ENCODE measurements at regions not wholly inside any gene's neighbourhood (a gene's known extent, or its start where the extent isn't known, plus 50 kb on each side); places are given as distances from the start of the nearest gene placed in this dataset.

- no peaks in the 10 kb centered on the region for H3K4me1 ChIP-seq (ENCODE audit: control insufficient read depth, insufficient read depth, low read depth, low read length)
- H3K36me3 ChIP-seq (ENCODE audit: control insufficient read depth in 1 of 2, insufficient read depth in 2 of 2, low read depth in 1 of 2, low read length in 2 of 2) = no peaks in the 10 kb centered on the region
- H3K4me3 ChIP-seq (ENCODE audit: insufficient read depth in 1 of 2, low read depth in 1 of 2, low read length in 2 of 2) = no peak overlapping the region
- no peak overlapping the region for H3K14ac ChIP-seq (ENCODE audit: low read length in 2 of 2)
- H3K9me3 ChIP-seq (ENCODE audit: control insufficient read depth, low read length) = no peaks in the 10 kb centered on the region
- no peak overlapping the region for H2BK15ac ChIP-seq (ENCODE audit: low read depth, poor library complexity, severe bottlenecking)
- no peaks in the 10 kb centered on the region for H3K27me3 ChIP-seq (ENCODE audit: control insufficient read depth in 1 of 2, insufficient read depth in 1 of 2, low read length in 2 of 2)
- no peaks in the 10 kb centered on the region for H3K79me1 ChIP-seq (replicated peaks; ENCODE audit: low read length, poor library complexity, severe bottlenecking)
- H2BK5ac ChIP-seq (ENCODE audit: low read depth, low read length, poor library complexity, severe bottlenecking) = no peak overlapping the region
- no peak overlapping the region for H3K4me2 ChIP-seq (ENCODE audit: low read length, poor library complexity, severe bottlenecking)
- no peak overlapping the region for H2AK5ac ChIP-seq (ENCODE audit: low read length, severe bottlenecking)
- no peak overlapping the region for H3K18ac ChIP-seq (ENCODE audit: low read depth in 1 of 2, low read length in 2 of 2)
- no peak overlapping the region for H2BK120ac ChIP-seq (ENCODE audit: low read depth, low read length)
- WGBS = 70% methylated on average over 6 of the region's 6 CpGs
- H3K27ac ChIP-seq (ENCODE audit: low read length, poor library complexity, severe bottlenecking) = no peak overlapping the region
- no peak overlapping the region for H3K23ac ChIP-seq (ENCODE audit: low read length in 2 of 2)
- H3K9ac ChIP-seq (ENCODE audit: low read length) = no peak overlapping the region
- DNase-seq = no peak
- H4K8ac ChIP-seq (ENCODE audit: low read length) = no peak overlapping the region
- H3K4ac ChIP-seq (ENCODE audit: low read depth in 1 of 2, low read length in 2 of 2) = no peak overlapping the region
- H4K91ac ChIP-seq (ENCODE audit: low read length) = no peak overlapping the region
- no peak overlapping the region for H2BK12ac ChIP-seq (ENCODE audit: low read length in 2 of 2)
- H2AFZ ChIP-seq (ENCODE audit: low read depth, low read length) = no peak overlapping the region
Observed at GRCh38 chr6:14695579-14695978, 550.3 kb upstream of the JARID2 start.

GRCh38 chr6:14696367-14696766 lies 549.5 kb upstream of the JARID2 start:
- Histone ChIP-seq H2BK12ac (ENCODE audit: low read length in 2 of 2) (no peak overlapping the region), H3K79me1 (replicated peaks; ENCODE audit: low read length, poor library complexity, severe bottlenecking) (no peaks in the 10 kb centered on the region), H3K14ac (ENCODE audit: low read length in 2 of 2) (no peak overlapping the region), H2BK15ac (ENCODE audit: low read depth, poor library complexity, severe bottlenecking) (no peak overlapping the region), H3K36me3 (ENCODE audit: control insufficient read depth in 1 of 2, insufficient read depth in 2 of 2, low read depth in 1 of 2, low read length in 2 of 2) (no peaks in the 10 kb centered on the region), H3K18ac (ENCODE audit: low read depth in 1 of 2, low read length in 2 of 2) (no peak overlapping the region), H3K4me1 (ENCODE audit: control insufficient read depth, insufficient read depth, low read depth, low read length) (no peaks in the 10 kb centered on the region), H3K9ac (ENCODE audit: low read length) (no peak overlapping the region), H3K4me3 (ENCODE audit: insufficient read depth in 1 of 2, low read depth in 1 of 2, low read length in 2 of 2) (no peak overlapping the region), H3K4me2 (ENCODE audit: low read length, poor library complexity, severe bottlenecking) (no peak overlapping the region), H4K91ac (ENCODE audit: low read length) (no peak overlapping the region), H2BK120ac (ENCODE audit: low read depth, low read length) (no peak overlapping the region), H2AFZ (ENCODE audit: low read depth, low read length) (no peak overlapping the region), H4K8ac (ENCODE audit: low read length) (no peak overlapping the region), H3K9me3 (ENCODE audit: control insufficient read depth, low read length) (no peaks in the 10 kb centered on the region), H3K4ac (ENCODE audit: low read depth in 1 of 2, low read length in 2 of 2) (no peak overlapping the region), H3K27ac (ENCODE audit: low read length, poor library complexity, severe bottlenecking) (no peak overlapping the region), H2AK5ac (ENCODE audit: low read length, severe bottlenecking) (no peak overlapping the region), H3K27me3 (ENCODE audit: control insufficient read depth in 1 of 2, insufficient read depth in 1 of 2, low read length in 2 of 2) (no peaks in the 10 kb centered on the region), H3K23ac (ENCODE audit: low read length in 2 of 2) (no peak overlapping the region), H2BK5ac (ENCODE audit: low read depth, low read length, poor library complexity, severe bottlenecking) (no peak overlapping the region)
- no peak for DNase-seq
- 98% methylated on average over 2 of the region's 4 CpGs for WGBS

- Histone ChIP-seq H2AK5ac (ENCODE audit: low read length, severe bottlenecking) (no peak overlapping the region), H3K27ac (ENCODE audit: low read length, poor library complexity, severe bottlenecking) (no peak overlapping the region), H3K36me3 (ENCODE audit: control insufficient read depth in 1 of 2, insufficient read depth in 2 of 2, low read depth in 1 of 2, low read length in 2 of 2) (no peaks in the 10 kb centered on the region), H3K23ac (ENCODE audit: low read length in 2 of 2) (no peak overlapping the region), H2BK120ac (ENCODE audit: low read depth, low read length) (no peak overlapping the region), H3K4me3 (ENCODE audit: insufficient read depth in 1 of 2, low read depth in 1 of 2, low read length in 2 of 2) (no peak overlapping the region), H3K4me1 (ENCODE audit: control insufficient read depth, insufficient read depth, low read depth, low read length) (no peaks in the 10 kb centered on the region), H3K27me3 (ENCODE audit: control insufficient read depth in 1 of 2, insufficient read depth in 1 of 2, low read length in 2 of 2) (no peaks in the 10 kb centered on the region), H3K9ac (ENCODE audit: low read length) (no peak overlapping the region), H2BK5ac (ENCODE audit: low read depth, low read length, poor library complexity, severe bottlenecking) (no peak overlapping the region), H4K8ac (ENCODE audit: low read length) (no peak overlapping the region), H3K18ac (ENCODE audit: low read depth in 1 of 2, low read length in 2 of 2) (no peak overlapping the region), H2AFZ (ENCODE audit: low read depth, low read length) (no peak overlapping the region), H3K14ac (ENCODE audit: low read length in 2 of 2) (no peak overlapping the region), H3K4ac (ENCODE audit: low read depth in 1 of 2, low read length in 2 of 2) (no peak overlapping the region), H3K4me2 (ENCODE audit: low read length, poor library complexity, severe bottlenecking) (no peak overlapping the region), H4K91ac (ENCODE audit: low read length) (no peak overlapping the region), H3K79me1 (replicated peaks; ENCODE audit: low read length, poor library complexity, severe bottlenecking) (no peaks in the 10 kb centered on the region), H2BK15ac (ENCODE audit: low read depth, poor library complexity, severe bottlenecking) (no peak overlapping the region), H2BK12ac (ENCODE audit: low read length in 2 of 2) (no peak overlapping the region), H3K9me3 (ENCODE audit: control insufficient read depth, low read length) (no peaks in the 10 kb centered on the region)
- 83% methylated on average over 1 of the region's 2 CpGs for WGBS
- no peak for DNase-seq
Observed at GRCh38 chr6:14697427-14697826, 548.4 kb upstream of the JARID2 start.

GRCh38 chr6:14699803-14700601 lies 545.9 kb upstream of the JARID2 start:
- Histone ChIP-seq H2BK5ac (ENCODE audit: low read depth, low read length, poor library complexity, severe bottlenecking) (no peak overlapping the region), H3K23ac (ENCODE audit: low read length in 2 of 2) (no peak overlapping the region), H3K27ac (ENCODE audit: low read length, poor library complexity, severe bottlenecking) (no peak overlapping the region), H4K91ac (ENCODE audit: low read length) (no peak overlapping the region), H3K4me2 (ENCODE audit: low read length, poor library complexity, severe bottlenecking) (no peak overlapping the region), H3K18ac (ENCODE audit: low read depth in 1 of 2, low read length in 2 of 2) (no peak overlapping the region), H3K9me3 (ENCODE audit: control insufficient read depth, low read length) (no peaks in the 10 kb centered on the region), H3K9ac (ENCODE audit: low read length) (no peak overlapping the region), H2AK5ac (ENCODE audit: low read length, severe bottlenecking) (no peak overlapping the region), H4K8ac (ENCODE audit: low read length) (no peak overlapping the region), H3K27me3 (ENCODE audit: control insufficient read depth in 1 of 2, insufficient read depth in 1 of 2, low read length in 2 of 2) (no peaks in the 10 kb centered on the region), H3K4me3 (ENCODE audit: insufficient read depth in 1 of 2, low read depth in 1 of 2, low read length in 2 of 2) (no peak overlapping the region), H3K14ac (ENCODE audit: low read length in 2 of 2) (no peak overlapping the region), H3K4ac (ENCODE audit: low read depth in 1 of 2, low read length in 2 of 2) (no peak overlapping the region), H2BK12ac (ENCODE audit: low read length in 2 of 2) (no peak overlapping the region), H3K79me1 (replicated peaks; ENCODE audit: low read length, poor library complexity, severe bottlenecking) (no peaks in the 10 kb centered on the region), H2BK15ac (ENCODE audit: low read depth, poor library complexity, severe bottlenecking) (no peak overlapping the region), H2AFZ (ENCODE audit: low read depth, low read length) (no peak overlapping the region), H3K4me1 (ENCODE audit: control insufficient read depth, insufficient read depth, low read depth, low read length) (no peaks in the 10 kb centered on the region), H3K36me3 (ENCODE audit: control insufficient read depth in 1 of 2, insufficient read depth in 2 of 2, low read depth in 1 of 2, low read length in 2 of 2) (no peaks in the 10 kb centered on the region), H2BK120ac (ENCODE audit: low read depth, low read length) (no peak overlapping the region)
- 96% methylated on average over 5 of the region's 8 CpGs for whole genome bisulfite sequencing
- no peak for DNase-seq

Data from mesenchymal stem cell (in vitro differentiated cells and primary cell).